HUES6 (cell line): ENCODE measurements at regions not wholly inside any gene's neighbourhood (a gene's known extent, or its start where the extent isn't known, plus 50 kb on each side); places are given as distances from the start of the nearest gene placed in this dataset.

ENCODE experiments used
- H3K27ac ChIP-seq: 2 replicates; pipeline ENCODE4 v1.7.0; 2013; ENCODE audit warnings: low read depth, mild to moderate bottlenecking, low read length, inconsistent platforms
- H3K27me3 ChIP-seq: 2 replicates; pipeline ENCODE4 v1.6.1; 2013; ENCODE audit warnings: low read length; ENCODE audit not compliant: control insufficient read depth, insufficient read depth
- H3K36me3 ChIP-seq: 2 replicates; pipeline ENCODE4 v1.6.1; 2013; ENCODE audit warnings: low read length; ENCODE audit not compliant: control insufficient read depth, insufficient read depth
- H3K4me1 ChIP-seq: 2 replicates; pipeline ENCODE4 v1.6.1; 2013; ENCODE audit warnings: low read length; ENCODE audit not compliant: control insufficient read depth, insufficient read depth
- H3K4me3 ChIP-seq: 2 replicates; pipeline ENCODE4 v1.5.1; 2013; ENCODE audit warnings: low read depth, low read length
- H3K9ac ChIP-seq: one replicate; pipeline ENCODE4 v1.6.1; 2013; ENCODE audit warnings: mild to moderate bottlenecking, low read length
- H3K9me3 ChIP-seq: 2 replicates; pipeline ENCODE4 v1.6.1; 2013; ENCODE audit warnings: low read depth, low read length; ENCODE audit not compliant: control insufficient read depth, insufficient read depth

DNA sequence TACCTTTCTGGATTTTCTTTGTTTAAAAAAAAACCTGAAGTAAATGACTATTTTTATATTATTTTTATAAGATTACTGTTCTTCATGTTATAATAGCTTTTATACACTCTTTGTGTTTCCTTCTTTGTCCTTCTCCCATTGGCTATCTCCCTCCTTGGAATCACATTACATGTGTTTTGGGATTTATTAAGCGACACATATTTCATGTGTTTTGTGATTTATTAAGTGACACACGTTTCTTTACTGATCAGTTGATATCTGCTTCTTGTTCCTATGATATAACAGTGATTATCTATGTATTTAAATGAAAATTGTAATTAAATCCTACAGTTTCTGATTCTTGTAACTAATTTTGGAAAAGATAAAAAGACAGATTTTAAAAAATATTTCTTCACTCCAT, 817.3 kb upstream of the AGA start:
- H3K27me3 ChIP-seq = no peaks in the 10 kb centered on the region
- H3K4me1 ChIP-seq = no peaks in the 10 kb centered on the region
- no peak overlapping the region for H3K9ac ChIP-seq
- no peak overlapping the region for H3K4me3 ChIP-seq
- H3K27ac ChIP-seq = no peak overlapping the region
- peaks cover 3% of the 10 kb centered on the region; the same call in 1 of the 2 replicates for H3K9me3 ChIP-seq
- H3K36me3 ChIP-seq = no peaks in the 10 kb centered on the region

DNA sequence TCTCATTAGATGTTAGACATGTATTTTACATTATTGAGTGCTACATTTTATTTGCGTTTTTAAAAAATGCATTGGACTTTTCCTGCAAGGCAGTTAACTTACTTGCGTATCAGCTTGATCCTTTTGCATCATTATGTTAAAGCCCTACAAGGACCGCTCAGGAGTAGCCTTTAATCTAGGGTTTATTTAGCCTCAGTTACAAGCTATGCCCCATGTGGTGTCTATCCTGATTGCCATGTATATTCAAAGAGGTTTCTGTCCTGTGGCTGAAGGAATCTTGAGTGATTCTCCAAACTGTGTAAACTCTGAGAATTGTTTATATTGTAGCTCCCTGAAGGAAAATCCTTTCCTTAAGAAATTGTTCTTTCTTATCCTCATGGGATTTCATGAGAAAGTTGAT, 821.8 kb upstream of the AGA start:
- no peak overlapping the region for H3K9ac ChIP-seq
- peaks cover 13% of the 10 kb centered on the region for H3K9me3 ChIP-seq
- H3K27ac ChIP-seq = no peak overlapping the region
- no peaks in the 10 kb centered on the region for H3K4me1 ChIP-seq
- no peaks in the 10 kb centered on the region for H3K36me3 ChIP-seq
- no peaks in the 10 kb centered on the region for H3K27me3 ChIP-seq
- H3K4me3 ChIP-seq = no peak overlapping the region

DNA sequence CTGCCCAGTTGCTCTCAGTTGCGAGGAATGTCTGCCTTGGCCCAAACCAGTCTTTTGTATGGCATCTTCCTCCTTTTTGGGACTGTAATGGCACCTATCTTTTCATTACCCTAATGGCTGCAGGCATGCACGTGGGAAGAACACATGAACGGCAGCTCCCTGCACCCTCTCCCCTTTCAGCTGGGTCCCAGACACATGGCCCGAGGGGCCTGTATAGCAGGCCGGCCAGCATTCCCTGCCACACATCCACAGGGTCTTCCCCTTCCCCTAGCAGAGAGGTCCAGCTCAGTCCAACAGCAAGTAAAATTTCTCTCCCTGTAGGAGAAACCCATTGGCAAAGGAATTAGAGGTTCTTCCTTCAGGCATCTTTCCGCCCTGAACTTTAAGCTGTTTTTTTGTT, 829.1 kb upstream of the AGA start:
- no peaks in the 10 kb centered on the region for H3K4me1 ChIP-seq
- H3K9me3 ChIP-seq = peaks cover 14% of the 10 kb centered on the region
- no peaks in the 10 kb centered on the region for H3K36me3 ChIP-seq
- no peak overlapping the region for H3K4me3 ChIP-seq
- H3K27ac ChIP-seq = no peak overlapping the region
- H3K27me3 ChIP-seq = no peaks in the 10 kb centered on the region
- H3K9ac ChIP-seq = no peak overlapping the region

DNA sequence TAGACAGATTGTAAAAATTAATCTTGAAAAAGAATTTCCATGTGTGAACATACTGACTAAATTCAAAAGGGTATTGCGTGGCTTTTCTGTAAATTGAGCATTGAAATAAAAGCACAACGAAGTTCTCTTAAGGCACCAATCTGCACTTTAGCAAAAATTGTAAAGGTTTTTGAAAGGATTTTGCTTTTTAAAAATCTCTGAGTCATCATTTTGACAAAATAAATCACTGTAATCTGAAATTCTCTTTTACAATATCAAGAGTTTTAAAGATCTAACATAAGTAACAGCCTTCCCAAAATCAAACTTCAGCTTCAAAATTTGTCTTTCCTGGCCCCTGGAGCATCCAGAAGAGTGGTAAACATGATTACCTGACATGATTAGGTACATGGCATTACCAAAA, 830.9 kb upstream of the AGA start:
- Histone ChIP-seq H3K36me3 (no peaks in the 10 kb centered on the region), H3K4me1 (no peaks in the 10 kb centered on the region), H3K4me3 (no peak overlapping the region), H3K9ac (no peak overlapping the region), H3K9me3 (peaks cover 10% of the 10 kb centered on the region; the same call in 1 of the 2 replicates), H3K27me3 (no peaks in the 10 kb centered on the region), H3K27ac (no peak overlapping the region)

DNA sequence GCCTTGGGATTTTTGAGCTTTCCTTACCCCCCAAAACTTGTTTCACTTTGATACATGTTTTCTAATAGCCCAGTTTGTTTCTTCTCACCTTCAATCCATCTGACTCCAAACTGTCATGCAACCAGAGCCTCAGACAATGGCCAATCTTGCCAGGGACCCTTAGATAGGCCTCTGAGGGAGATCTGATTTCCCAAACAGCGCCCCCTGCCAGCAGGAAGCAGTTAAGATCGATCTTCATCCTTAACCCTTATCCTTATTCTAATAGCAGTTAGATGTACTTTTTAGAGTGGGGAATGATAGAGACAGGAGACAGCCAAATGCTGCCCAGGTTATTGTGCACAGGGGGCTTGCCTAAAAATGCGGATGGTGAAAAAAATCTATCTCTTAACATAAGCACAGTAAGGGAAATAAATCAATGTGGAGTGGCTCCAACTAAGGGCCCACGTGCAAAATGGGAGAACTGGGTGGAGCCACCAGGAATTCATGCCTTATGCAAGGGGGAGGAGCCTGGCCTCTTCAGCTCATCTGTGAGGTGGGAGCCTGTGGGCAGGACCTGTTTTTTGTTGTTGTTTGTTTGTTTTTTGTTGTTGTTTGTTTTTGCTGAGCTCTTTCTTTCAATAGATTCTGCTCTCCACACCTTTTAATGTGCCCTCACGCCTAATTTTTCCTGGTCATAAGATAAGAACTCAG, 833.6 kb upstream of the AGA start:
- H3K9ac ChIP-seq = no peak overlapping the region
- H3K27me3 ChIP-seq = no peaks in the 10 kb centered on the region
- H3K4me1 ChIP-seq = no peaks in the 10 kb centered on the region; the same call in 1 of the 2 replicates
- no peak overlapping the region for H3K4me3 ChIP-seq
- no peaks in the 10 kb centered on the region for H3K36me3 ChIP-seq
- H3K27ac ChIP-seq = no peak overlapping the region
- no peaks in the 10 kb centered on the region for H3K9me3 ChIP-seq

DNA sequence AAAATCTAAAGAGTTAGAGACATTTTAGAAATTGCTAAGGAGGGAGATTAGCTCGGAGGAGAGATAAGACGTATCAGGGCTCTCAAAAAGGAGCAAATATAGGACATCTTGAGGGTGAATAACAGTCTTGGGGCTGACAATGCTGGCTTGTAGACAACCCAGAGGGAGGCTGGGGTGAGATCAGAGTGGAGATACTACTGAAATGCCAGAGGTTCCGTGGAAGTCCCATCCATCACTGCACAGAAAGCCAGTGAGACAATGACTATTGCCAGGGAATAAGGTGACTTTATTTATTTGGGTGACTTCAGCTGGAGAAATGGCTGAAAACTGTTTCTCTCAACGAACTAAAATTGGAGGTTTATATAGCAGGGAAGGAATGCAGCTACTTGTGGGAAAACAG, 838.1 kb upstream of the AGA start:
- H3K9ac ChIP-seq = no peak overlapping the region
- H3K36me3 ChIP-seq = no peaks in the 10 kb centered on the region
- no peaks in the 10 kb centered on the region for H3K9me3 ChIP-seq
- no peak overlapping the region for H3K4me3 ChIP-seq
- no peak overlapping the region; the same call in 1 of the 2 replicates for H3K27ac ChIP-seq
- no peaks in the 10 kb centered on the region for H3K27me3 ChIP-seq
- H3K4me1 ChIP-seq = no peaks in the 10 kb centered on the region; the same call in 1 of the 2 replicates

DNA sequence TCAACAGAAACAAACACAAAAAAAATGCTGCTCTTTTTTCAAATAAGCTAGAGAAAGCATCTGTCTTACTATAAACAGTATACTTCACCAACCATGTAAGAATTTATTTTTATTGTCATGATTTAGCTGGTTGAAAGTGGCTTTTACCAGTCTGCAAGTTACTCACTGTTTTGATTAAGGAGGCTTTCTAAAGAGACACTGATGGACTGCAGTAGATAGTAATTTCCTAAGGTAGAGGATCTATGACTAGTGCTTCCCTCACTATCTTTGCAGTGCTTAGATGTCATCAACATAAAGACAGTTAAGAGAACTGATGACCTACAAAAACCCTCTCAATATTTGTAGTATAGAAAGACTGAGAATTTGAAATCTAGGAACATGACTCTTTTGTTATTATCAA, 846.2 kb upstream of the AGA start:
- Histone ChIP-seq H3K27me3 (no peaks in the 10 kb centered on the region), H3K27ac (no peak overlapping the region), H3K36me3 (no peaks in the 10 kb centered on the region), H3K9ac (no peak overlapping the region), H3K4me3 (no peak overlapping the region), H3K9me3 (no peaks in the 10 kb centered on the region), H3K4me1 (no peaks in the 10 kb centered on the region)

DNA sequence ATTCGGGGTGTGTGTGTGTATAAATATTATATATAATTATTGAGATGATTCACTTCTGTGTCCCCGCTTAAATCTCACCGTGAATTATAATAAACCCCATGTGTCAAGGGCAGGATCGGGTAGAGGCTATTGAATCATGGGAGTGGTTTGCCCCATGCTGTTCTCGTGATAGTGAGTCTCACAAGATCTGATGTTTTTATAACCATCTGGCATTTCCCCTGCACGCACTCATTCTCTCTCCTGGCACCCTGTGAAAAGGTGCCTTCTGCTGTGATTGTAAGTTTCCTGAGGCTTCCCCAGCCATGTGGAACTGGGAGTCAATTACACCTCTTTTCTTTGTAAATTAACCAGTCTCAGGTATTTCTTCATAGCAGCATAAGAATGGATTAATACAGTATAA, 851.4 kb upstream of the AGA start:
- H3K9ac ChIP-seq = no peak overlapping the region
- no peaks in the 10 kb centered on the region for H3K4me1 ChIP-seq
- no peak overlapping the region for H3K27ac ChIP-seq
- H3K9me3 ChIP-seq = no peaks in the 10 kb centered on the region
- H3K36me3 ChIP-seq = no peaks in the 10 kb centered on the region
- H3K27me3 ChIP-seq = no peaks in the 10 kb centered on the region
- no peak overlapping the region for H3K4me3 ChIP-seq

DNA sequence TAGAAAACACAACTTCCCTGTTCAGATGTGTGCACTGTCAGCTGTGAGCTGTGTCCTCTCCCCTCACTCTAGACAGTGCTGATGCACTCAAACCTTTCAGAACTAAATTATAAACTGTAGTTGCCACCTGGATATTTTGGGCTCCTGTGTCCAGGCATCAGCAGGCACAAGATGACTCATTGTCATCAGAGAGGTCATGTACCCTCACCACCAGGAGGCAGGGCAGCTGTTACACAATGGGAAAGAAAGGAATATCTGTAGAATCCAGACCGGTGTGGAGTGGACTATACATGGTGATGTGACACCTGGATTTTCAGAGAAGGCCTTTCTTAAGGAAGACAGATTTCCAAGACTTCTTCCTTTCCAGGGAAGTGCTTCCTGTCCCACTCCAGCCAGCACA, 854.4 kb upstream of the AGA start:
- no peak overlapping the region for H3K9ac ChIP-seq
- no peaks in the 10 kb centered on the region for H3K9me3 ChIP-seq
- H3K27me3 ChIP-seq = no peaks in the 10 kb centered on the region

DNA sequence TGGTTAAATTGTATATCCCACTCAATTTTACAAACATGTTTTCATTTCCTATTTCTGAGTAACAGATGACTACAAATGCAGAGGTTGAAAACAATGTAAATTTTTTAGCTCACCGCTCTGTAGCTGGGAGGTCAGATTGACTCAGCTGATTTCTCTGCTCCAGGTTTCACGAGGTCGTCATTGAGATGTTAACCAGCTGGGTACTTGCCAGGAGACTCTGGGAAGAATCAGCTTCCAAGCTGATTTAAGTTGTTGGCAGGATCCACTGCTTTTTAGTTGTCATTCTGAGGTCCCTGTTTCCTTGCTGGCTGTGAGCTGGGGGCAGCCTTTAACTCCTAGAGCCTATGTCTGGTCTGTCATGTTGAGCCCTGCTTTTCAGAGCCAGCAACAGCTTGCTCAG, 864.3 kb upstream of the AGA start:
- Histone ChIP-seq H3K9me3 (no peaks in the 10 kb centered on the region), H3K9ac (no peak overlapping the region), H3K27me3 (no peaks in the 10 kb centered on the region), H3K4me3 (no peak overlapping the region), H3K27ac (peak overlapping the region; percentile 44; the same call in 1 of the 2 replicates), H3K36me3 (no peaks in the 10 kb centered on the region), H3K4me1 (peaks cover 9% of the 10 kb centered on the region)

More for the DNA sequence above, 854.4 kb upstream of the AGA start:
- Histone ChIP-seq H3K4me1 (no peaks in the 10 kb centered on the region), H3K27ac (no peak overlapping the region), H3K36me3 (no peaks in the 10 kb centered on the region), H3K4me3 (no peak overlapping the region)

DNA sequence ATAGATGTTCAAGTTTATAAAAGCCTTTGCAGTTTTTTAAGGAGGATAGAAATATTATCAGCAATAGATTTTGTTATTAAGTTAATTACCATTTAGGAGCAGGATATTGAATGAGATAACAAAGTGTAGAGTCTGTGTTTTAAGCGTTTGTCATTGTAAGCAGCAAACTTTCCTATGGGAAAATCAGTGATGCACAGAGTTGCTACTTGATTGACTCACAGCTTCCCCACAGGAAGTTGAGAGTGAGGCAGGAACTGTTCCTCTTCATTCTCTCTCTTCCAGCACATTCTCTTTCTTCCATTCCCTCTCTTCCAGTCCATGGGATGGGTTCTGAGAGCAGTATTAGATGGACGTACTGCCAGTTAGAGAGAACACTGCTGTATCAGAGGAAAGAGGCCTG, 867.7 kb upstream of the AGA start:
- no peak overlapping the region for H3K9ac ChIP-seq
- no peak overlapping the region for H3K4me3 ChIP-seq
- H3K36me3 ChIP-seq = no peaks in the 10 kb centered on the region
- H3K9me3 ChIP-seq = no peaks in the 10 kb centered on the region
- H3K27me3 ChIP-seq = no peaks in the 10 kb centered on the region
- no peak overlapping the region for H3K27ac ChIP-seq
- peaks cover 9% of the 10 kb centered on the region for H3K4me1 ChIP-seq
